ENCODE measurements at regions not wholly inside any gene's neighbourhood (a gene's known extent, or its start where the extent isn't known, plus 50 kb on each side); places are given as distances from the start of the nearest gene placed in this dataset.

- DNase-seq (no peak), ATAC-seq (no peak)
- intact Hi-C loops (cut with micrococcal nuclease) = no loop called here
- no peak overlapping the region for H3K4me3 ChIP-seq (ENCODE audit: low read length)
- no peaks in the 10 kb centered on the region for H3K4me1 Mint-ChIP-seq
- WGBS (ENCODE audit: insufficient coverage) = 29% methylated on average over 1 of the region's 1 CpG
- no peaks in the 10 kb centered on the region for H3K36me3 ChIP-seq (ENCODE audit: control insufficient read depth, insufficient read depth, low read length)
- H3K27me3 ChIP-seq (ENCODE audit: control insufficient read depth, insufficient read depth, low read length) = no peaks in the 10 kb centered on the region
- H3K4me1 ChIP-seq (ENCODE audit: control insufficient read depth, insufficient read depth, low read length) = no peaks in the 10 kb centered on the region
- no peak for TF ChIP-seq CTCF (IDR thresholded peaks at IDR 0.05)
- no peak overlapping the region for H3K27ac Mint-ChIP-seq
- H3K36me3 Mint-ChIP-seq = no peaks in the 10 kb centered on the region
- H3K27me3 Mint-ChIP-seq (ENCODE audit: low read depth in 2 of 2) = no peaks in the 10 kb centered on the region
- peaks cover 0 to under 1% of the 10 kb centered on the region in 2 donors for H3K9me3 Mint-ChIP-seq
- H3K4me3 Mint-ChIP-seq = no peak overlapping the region
- no peaks in the 10 kb centered on the region for H3K9me3 ChIP-seq (ENCODE audit: control insufficient read depth, insufficient read depth, low read length)
- no peak overlapping the region for H3K27ac ChIP-seq (ENCODE audit: low read length)
Observed at GRCh38 chr3:154794391-154794790, 285.7 kb upstream of the MME start.

- no peaks in the 10 kb centered on the region for H3K36me3 Mint-ChIP-seq
- intact Hi-C loops (cut with micrococcal nuclease) = no loop called here
- no peak overlapping the region for H3K27ac ChIP-seq (ENCODE audit: low read length)
- no peaks in the 10 kb centered on the region for H3K9me3 ChIP-seq (ENCODE audit: control insufficient read depth, insufficient read depth, low read length)
- ATAC-seq (no peak), DNase-seq (no peak)
- peaks cover 0 to 3% of the 10 kb centered on the region in 2 donors for H3K9me3 Mint-ChIP-seq
- H3K4me1 Mint-ChIP-seq = no peaks in the 10 kb centered on the region
- no peaks in the 10 kb centered on the region for H3K27me3 ChIP-seq (ENCODE audit: control insufficient read depth, insufficient read depth, low read length)
- H3K27ac Mint-ChIP-seq = no peak overlapping the region
- H3K27me3 Mint-ChIP-seq (ENCODE audit: low read depth in 2 of 2) = no peaks in the 10 kb centered on the region
- H3K4me3 Mint-ChIP-seq = no peak overlapping the region
- no peak for TF ChIP-seq CTCF (IDR thresholded peaks at IDR 0.05)
- 60% methylated on average over 1 of the region's 1 CpG for WGBS (ENCODE audit: insufficient coverage)
- no peak overlapping the region for H3K4me3 ChIP-seq (ENCODE audit: low read length)
- no peaks in the 10 kb centered on the region for H3K4me1 ChIP-seq (ENCODE audit: control insufficient read depth, insufficient read depth, low read length)
- H3K36me3 ChIP-seq (ENCODE audit: control insufficient read depth, insufficient read depth, low read length) = no peaks in the 10 kb centered on the region
Observed at GRCh38 chr3:154792828-154793227, 287.3 kb upstream of the MME start.

- DNase-seq (no peak), ATAC-seq (no peak)
- no peaks in the 10 kb centered on the region for H3K36me3 Mint-ChIP-seq
- no peaks in the 10 kb centered on the region for H3K36me3 ChIP-seq (ENCODE audit: control insufficient read depth, insufficient read depth, low read length)
- intact Hi-C loops (cut with micrococcal nuclease) = no loop called here
- H3K9me3 ChIP-seq (ENCODE audit: control insufficient read depth, insufficient read depth, low read length) = no peaks in the 10 kb centered on the region
- no peaks in the 10 kb centered on the region for H3K27me3 ChIP-seq (ENCODE audit: control insufficient read depth, insufficient read depth, low read length)
- H3K4me1 ChIP-seq (ENCODE audit: control insufficient read depth, insufficient read depth, low read length) = no peaks in the 10 kb centered on the region
- no peaks in the 10 kb centered on the region for H3K4me1 Mint-ChIP-seq
- H3K27ac Mint-ChIP-seq = no peak overlapping the region
- TF ChIP-seq CTCF (IDR thresholded peaks at IDR 0.05) = no peak
- H3K4me3 ChIP-seq (ENCODE audit: low read length) = no peak overlapping the region
- no peaks in the 10 kb centered on the region for H3K27me3 Mint-ChIP-seq (ENCODE audit: low read depth in 2 of 2)
- no peak overlapping the region for H3K4me3 Mint-ChIP-seq
- no peak overlapping the region for H3K27ac ChIP-seq (ENCODE audit: low read length)
- peaks cover 0 to 3% of the 10 kb centered on the region in 2 donors for H3K9me3 Mint-ChIP-seq
Observed at GRCh38 chr3:154791611-154792010, 288.5 kb upstream of the MME start.

- no peaks in the 10 kb centered on the region for H3K36me3 Mint-ChIP-seq
- TF ChIP-seq CTCF (IDR thresholded peaks at IDR 0.05) = no peak
- no CpG with 5 or more reads among the region's 1 CpG for WGBS (ENCODE audit: insufficient coverage)
Observed at GRCh38 chr3:154786724-154787123, 293.4 kb upstream of the MME start.

More at GRCh38 chr3:154786724-154787123, 293.4 kb upstream of the MME start:
- DNase-seq = no peak
- no peak for ATAC-seq
- H3K27me3 ChIP-seq (ENCODE audit: control insufficient read depth, insufficient read depth, low read length) = no peaks in the 10 kb centered on the region
- Mint-ChIP-seq H3K4me1 (no peaks in the 10 kb centered on the region), H3K27me3 (ENCODE audit: low read depth in 2 of 2) (no peaks in the 10 kb centered on the region), H3K4me3 (no peak overlapping the region), H3K27ac (no peak overlapping the region), H3K9me3 (peaks cover 3 to 8% of the 10 kb centered on the region in 2 donors)
- intact Hi-C loops (cut with micrococcal nuclease) = no loop called here
- no peaks in the 10 kb centered on the region for H3K4me1 ChIP-seq (ENCODE audit: control insufficient read depth, insufficient read depth, low read length)
- no peak overlapping the region for H3K27ac ChIP-seq (ENCODE audit: low read length)
- no peaks in the 10 kb centered on the region for H3K36me3 ChIP-seq (ENCODE audit: control insufficient read depth, insufficient read depth, low read length)
- no peak overlapping the region for H3K4me3 ChIP-seq (ENCODE audit: low read length)
- H3K9me3 ChIP-seq (ENCODE audit: control insufficient read depth, insufficient read depth, low read length) = no peaks in the 10 kb centered on the region
